Karpas-422 (cell line): ENCODE measurements at regions not wholly inside any gene's neighbourhood (a gene's known extent, or its start where the extent isn't known, plus 50 kb on each side); places are given as distances from the start of the nearest gene placed in this dataset.

ENCODE experiments used
- DNase-seq: peaks from one replicate; pipeline ENCODE4 v3.0.0-alpha.2; 2015
- H2AFZ ChIP-seq: fragments of 200-600 bp; sonication (generic); 2 replicates; pipeline ENCODE4 v1.6.1; 2014; ENCODE audit warnings: antibody characterized with exemption, low read length, mixed read lengths
- H3K27ac ChIP-seq: fragments of 200-600 bp; sonication (generic); 2 replicates; pipeline ENCODE4 v1.5.1; 2014; ENCODE audit warnings: mild to moderate bottlenecking, low read length, moderate library complexity
- H3K27me3 ChIP-seq: fragments of 200-600 bp; sonication (generic); 2 replicates; pipeline ENCODE4 v1.6.1; 2014; ENCODE audit warnings: low read length, mixed read lengths
- H3K36me3 ChIP-seq: fragments of 200-600 bp; sonication (generic); 2 replicates; pipeline ENCODE4 v1.6.1; 2014; ENCODE audit warnings: low read length, mixed read lengths; ENCODE audit not compliant: insufficient read depth
- H3K4me1 ChIP-seq: fragments of 200-600 bp; sonication (generic); 2 replicates; pipeline ENCODE4 v1.6.1; 2014; ENCODE audit warnings: mild to moderate bottlenecking, low read length, mixed read lengths
- H3K4me2 ChIP-seq: fragments of 200-600 bp; sonication (generic); 2 replicates; pipeline ENCODE4 v1.6.1; 2014; ENCODE audit warnings: low read length, low read depth, mild to moderate bottlenecking; ENCODE audit not compliant: poor library complexity, severe bottlenecking
- H3K4me3 ChIP-seq: fragments of 200-600 bp; sonication (generic); 2 replicates; pipeline ENCODE4 v1.5.1; 2014; ENCODE audit warnings: mild to moderate bottlenecking, antibody characterized with exemption, low read length, mixed read lengths
- H3K79me2 ChIP-seq: fragments of 200-600 bp; sonication (generic); 2 replicates; pipeline ENCODE4 v1.6.1; 2014; ENCODE audit warnings: mild to moderate bottlenecking, low read length, mixed read lengths
- H3K9ac ChIP-seq: fragments of 200-600 bp; sonication (generic); 2 replicates; pipeline ENCODE4 v1.6.0; 2014; ENCODE audit warnings: low read length
- H3K9me2 ChIP-seq: fragments of 200-600 bp; sonication (generic), shearing (Covaris generic); replicated peaks from 2 replicates; pipeline ENCODE4 v1.6.0; 2014; ENCODE audit warnings: mild to moderate bottlenecking, low read length, moderate library complexity; ENCODE audit not compliant: insufficient read depth
- H3K9me3 ChIP-seq: fragments of 300-700, 200-600 bp; sonication (generic); 2 replicates; pipeline ENCODE4 v1.6.1; 2014; ENCODE audit warnings: low read length, mixed read lengths
- H4K20me1 ChIP-seq: fragments of 200-600 bp; sonication (generic); 2 replicates; pipeline ENCODE4 v1.6.1; 2014; ENCODE audit warnings: mild to moderate bottlenecking, antibody characterized with exemption, low read length, low read depth; ENCODE audit not compliant: insufficient read depth

GRCh38 chr13:22461854-22462490, 718.8 kb upstream of the SGCG start:
- Histone ChIP-seq H3K4me2 (no peak overlapping the region), H3K27ac (no peak overlapping the region), H2AFZ (no peak overlapping the region), H3K4me3 (no peak overlapping the region), H3K9ac (no peak overlapping the region), H3K9me2 (no peaks in the 10 kb centered on the region), H3K36me3 (no peaks in the 10 kb centered on the region), H3K9me3 (no peaks in the 10 kb centered on the region), H4K20me1 (no peaks in the 10 kb centered on the region), H3K79me2 (no peaks in the 10 kb centered on the region), H3K4me1 (no peaks in the 10 kb centered on the region), H3K27me3 (0 out of 2 replicates have a peak, but pooled peaks cover 3% of the 10 kb centered on the region)
- no peak for DNase-seq

GRCh38 chr13:22463089-22463488, 717.7 kb upstream of the SGCG start:
- Histone ChIP-seq H3K9me2 (no peaks in the 10 kb centered on the region), H3K4me3 (no peak overlapping the region), H2AFZ (no peak overlapping the region), H4K20me1 (no peaks in the 10 kb centered on the region), H3K9me3 (no peaks in the 10 kb centered on the region), H3K27me3 (0 out of 2 replicates have a peak, but pooled peaks cover 3% of the 10 kb centered on the region), H3K9ac (no peak overlapping the region), H3K79me2 (no peaks in the 10 kb centered on the region), H3K4me2 (no peak overlapping the region), H3K27ac (no peak overlapping the region), H3K4me1 (no peaks in the 10 kb centered on the region), H3K36me3 (no peaks in the 10 kb centered on the region)
- DNase-seq, result no peak

- no peaks in the 10 kb centered on the region for H3K9me2 ChIP-seq
These were observed 712.7 kb upstream of the SGCG start for GRCh38 chr13:22468045-22468444.

GRCh38 chr13:22468824-22469223, 712.0 kb upstream of the SGCG start:
- H3K4me1 ChIP-seq, result no peaks in the 10 kb centered on the region
- H3K36me3 ChIP-seq, result no peaks in the 10 kb centered on the region
- no peak overlapping the region for H3K27ac ChIP-seq
- no peak overlapping the region for H3K9ac ChIP-seq
- H3K79me2 ChIP-seq, result no peaks in the 10 kb centered on the region
- no peak overlapping the region for H3K4me2 ChIP-seq
- no peak for DNase-seq
- H3K27me3 ChIP-seq, result 0 out of 2 replicates have a peak, but pooled peaks cover 3% of the 10 kb centered on the region
- no peak overlapping the region for H3K4me3 ChIP-seq
- no peaks in the 10 kb centered on the region for H4K20me1 ChIP-seq
- no peaks in the 10 kb centered on the region for H3K9me2 ChIP-seq
- H3K9me3 ChIP-seq, result no peaks in the 10 kb centered on the region
- no peak overlapping the region for H2AFZ ChIP-seq

More at GRCh38 chr13:22468045-22468444, 712.7 kb upstream of the SGCG start:
- H3K9ac ChIP-seq, result no peak overlapping the region
- no peaks in the 10 kb centered on the region for H3K36me3 ChIP-seq
- H3K27ac ChIP-seq, result no peak overlapping the region
- no peak overlapping the region for H3K4me2 ChIP-seq
- no peaks in the 10 kb centered on the region for H3K4me1 ChIP-seq
- H3K27me3 ChIP-seq, result 0 out of 2 replicates have a peak, but pooled peaks cover 3% of the 10 kb centered on the region
- H4K20me1 ChIP-seq, result no peaks in the 10 kb centered on the region
- DNase-seq, result no peak
- H2AFZ ChIP-seq, result no peak overlapping the region
- no peaks in the 10 kb centered on the region for H3K79me2 ChIP-seq
- no peak overlapping the region for H3K4me3 ChIP-seq
- no peaks in the 10 kb centered on the region for H3K9me3 ChIP-seq

GRCh38 chr13:22469452-22469851, 711.3 kb upstream of the SGCG start:
- Histone ChIP-seq H4K20me1 (no peaks in the 10 kb centered on the region), H3K9me2 (no peaks in the 10 kb centered on the region), H3K9me3 (no peaks in the 10 kb centered on the region), H3K27me3 (0 out of 2 replicates have a peak, but pooled peaks cover 3% of the 10 kb centered on the region), H3K4me1 (no peaks in the 10 kb centered on the region), H3K79me2 (no peaks in the 10 kb centered on the region), H2AFZ (no peak overlapping the region), H3K9ac (no peak overlapping the region), H3K36me3 (no peaks in the 10 kb centered on the region), H3K4me3 (no peak overlapping the region), H3K27ac (no peak overlapping the region), H3K4me2 (no peak overlapping the region)
- DNase-seq, result no peak

GRCh38 chr13:22470075-22470474, 710.7 kb upstream of the SGCG start:
- Histone ChIP-seq H3K4me2 (no peak overlapping the region), H3K36me3 (no peaks in the 10 kb centered on the region), H3K9me3 (no peaks in the 10 kb centered on the region), H3K79me2 (no peaks in the 10 kb centered on the region), H4K20me1 (no peaks in the 10 kb centered on the region), H3K9ac (no peak overlapping the region), H2AFZ (no peak overlapping the region), H3K27me3 (0 out of 2 replicates have a peak, but pooled peaks cover 3% of the 10 kb centered on the region), H3K4me3 (no peak overlapping the region), H3K27ac (no peak overlapping the region), H3K9me2 (no peaks in the 10 kb centered on the region), H3K4me1 (no peaks in the 10 kb centered on the region)
- DNase-seq, result no peak

GRCh38 chr13:22482496-22483000, 698.2 kb upstream of the SGCG start:
- Histone ChIP-seq H3K9me2 (no peaks in the 10 kb centered on the region), H2AFZ (no peak overlapping the region), H3K4me2 (no peak overlapping the region), H3K9ac (no peak overlapping the region), H3K36me3 (no peaks in the 10 kb centered on the region), H3K4me3 (no peak overlapping the region), H3K9me3 (0 out of 2 replicates have a peak, but pooled peaks cover 3% of the 10 kb centered on the region), H3K27me3 (no peaks in the 10 kb centered on the region), H3K27ac (no peak overlapping the region), H3K79me2 (no peaks in the 10 kb centered on the region), H3K4me1 (no peaks in the 10 kb centered on the region), H4K20me1 (no peaks in the 10 kb centered on the region)
- no peak for DNase-seq

GRCh38 chr13:22483276-22483675, 697.5 kb upstream of the SGCG start:
- no peak overlapping the region for H3K4me2 ChIP-seq
- no peaks in the 10 kb centered on the region for H3K79me2 ChIP-seq

More at GRCh38 chr13:22483276-22483675, 697.5 kb upstream of the SGCG start:
- Histone ChIP-seq H3K27me3 (no peaks in the 10 kb centered on the region), H3K4me3 (no peak overlapping the region), H3K9me3 (0 out of 2 replicates have a peak, but pooled peaks cover 3% of the 10 kb centered on the region), H3K9me2 (no peaks in the 10 kb centered on the region), H3K9ac (no peak overlapping the region), H3K4me1 (no peaks in the 10 kb centered on the region), H4K20me1 (no peaks in the 10 kb centered on the region), H3K36me3 (no peaks in the 10 kb centered on the region), H3K27ac (no peak overlapping the region), H2AFZ (no peak overlapping the region)
- no peak for DNase-seq
